ENCODE measurements at regions not wholly inside any gene's neighbourhood (a gene's known extent, or its start where the extent isn't known, plus 50 kb on each side); places are given as distances from the start of the nearest gene placed in this dataset.

GRCh38 chr6:82298012-82298411, 50.5 kb upstream of the IBTK start:
- DNase-seq (ENCODE audit: low read depth): peak; percentile 17

Data from LHCN-M2 (cell line).